SJSA1 (cell line): ENCODE measurements at regions not wholly inside any gene's neighbourhood (a gene's known extent, or its start where the extent isn't known, plus 50 kb on each side); places are given as distances from the start of the nearest gene placed in this dataset.

Experiments
- DNase-seq, 2 experiments: peaks; one replicate each; pipeline ENCODE4 v3.0.0-alpha.2; 2015 to 2020; ENCODE audit warnings: low spot score in 2 of 2, low read depth in 1 of 2
- H3K27ac ChIP-seq: fragments of 250-450 bp; sonication (Bioruptor Pico); 2 replicates; pipeline ENCODE4 v1.5.1; 2020; ENCODE audit warnings: mild to moderate bottlenecking, moderate library complexity
- H3K27me3 ChIP-seq: fragments of 250-450 bp; sonication (Bioruptor Pico); replicated peaks from 2 replicates; pipeline ENCODE4 v1.5.1; 2020; ENCODE audit warnings: mild to moderate bottlenecking, moderate library complexity
- H3K36me3 ChIP-seq: fragments of 250-450 bp; sonication (Bioruptor Pico); 2 replicates; pipeline ENCODE4 v1.5.1; 2020; ENCODE audit warnings: mild to moderate bottlenecking
- H3K4me1 ChIP-seq: fragments of 250-450 bp; sonication (Bioruptor Pico); replicated peaks from 2 replicates; pipeline ENCODE4 v1.6.1; 2021; ENCODE audit warnings: mild to moderate bottlenecking
- H3K4me3 ChIP-seq: fragments of 250-450 bp; sonication (Bioruptor Pico); 2 replicates; pipeline ENCODE4 v1.5.1; 2020; ENCODE audit warnings: mild to moderate bottlenecking
- H3K9me3 ChIP-seq: fragments of 250-450 bp; sonication (Bioruptor Pico); replicated peaks from 2 replicates; pipeline ENCODE4 v1.5.1; 2020; ENCODE audit warnings: mild to moderate bottlenecking

- Histone ChIP-seq H3K9me3 (no peaks in the 10 kb centered on the region), H3K4me3 (no peak overlapping the region), H3K27ac (no peak overlapping the region), H3K36me3 (no peaks in the 10 kb centered on the region), H3K27me3 (no peaks in the 10 kb centered on the region), H3K4me1 (no peaks in the 10 kb centered on the region; the same call in 1 of the 2 replicates)
- DNase-seq, result no peak
These were observed 602.6 kb downstream of the SNAPC1 start for GRCh38 chr14:62364800-62365280.

GRCh38 chr14:62369919-62370560 lies 607.8 kb downstream of the SNAPC1 start:
- no peaks in the 10 kb centered on the region for H3K36me3 ChIP-seq
- no peak overlapping the region for H3K27ac ChIP-seq
- no peaks in the 10 kb centered on the region; the same call in 1 of the 2 replicates for H3K4me1 ChIP-seq
- no peaks in the 10 kb centered on the region for H3K9me3 ChIP-seq
- no peaks in the 10 kb centered on the region for H3K27me3 ChIP-seq
- no peak overlapping the region for H3K4me3 ChIP-seq
- DNase-seq, result no peak

GRCh38 chr14:62373944-62374343 lies 611.7 kb downstream of the SNAPC1 start:
- Histone ChIP-seq H3K9me3 (no peaks in the 10 kb centered on the region), H3K27me3 (no peaks in the 10 kb centered on the region), H3K4me1 (no peaks in the 10 kb centered on the region), H3K4me3 (no peak overlapping the region), H3K36me3 (no peaks in the 10 kb centered on the region), H3K27ac (no peak overlapping the region)
- no peak for DNase-seq

- Histone ChIP-seq H3K4me1 (no peaks in the 10 kb centered on the region), H3K27ac (no peak overlapping the region), H3K27me3 (no peaks in the 10 kb centered on the region), H3K9me3 (no peaks in the 10 kb centered on the region), H3K4me3 (no peak overlapping the region), H3K36me3 (no peaks in the 10 kb centered on the region)
- no peak for DNase-seq
These were observed 615.8 kb downstream of the SNAPC1 start for GRCh38 chr14:62378057-62378456.

- Histone ChIP-seq H3K27me3 (no peaks in the 10 kb centered on the region), H3K4me3 (no peak overlapping the region), H3K4me1 (no peaks in the 10 kb centered on the region), H3K9me3 (no peaks in the 10 kb centered on the region), H3K36me3 (no peaks in the 10 kb centered on the region), H3K27ac (no peak overlapping the region)
- no peak for DNase-seq
These were observed 619.3 kb downstream of the SNAPC1 start for GRCh38 chr14:62381311-62382070.

GRCh38 chr14:62409169-62409568 lies 636.1 kb downstream of the KCNH5 start:
- no peaks in the 10 kb centered on the region for H3K36me3 ChIP-seq
- no peak overlapping the region; the same call in 1 of the 2 replicates for H3K27ac ChIP-seq
- no peaks in the 10 kb centered on the region for H3K9me3 ChIP-seq
- H3K27me3 ChIP-seq, result no peaks in the 10 kb centered on the region
- H3K4me3 ChIP-seq, result no peak overlapping the region
- no peak for DNase-seq
- peaks cover 7% of the 10 kb centered on the region; the same call in 1 of the 2 replicates for H3K4me1 ChIP-seq

GRCh38 chr14:62409626-62410300 lies 635.5 kb downstream of the KCNH5 start:
- H3K4me1 ChIP-seq, result peaks cover 7% of the 10 kb centered on the region; the same call in 1 of the 2 replicates
- H3K36me3 ChIP-seq, result no peaks in the 10 kb centered on the region
- no peak overlapping the region for H3K4me3 ChIP-seq
- H3K27ac ChIP-seq, result peak overlapping the region; percentile 52
- no peaks in the 10 kb centered on the region for H3K9me3 ChIP-seq
- H3K27me3 ChIP-seq, result no peaks in the 10 kb centered on the region
- peak in 1 of 2 experiments; percentile 34 for DNase-seq

- H3K9me3 ChIP-seq, result no peaks in the 10 kb centered on the region
- H3K4me1 ChIP-seq, result 0 out of 2 replicates have a peak, but pooled peaks cover 3% of the 10 kb centered on the region
- no peaks in the 10 kb centered on the region for H3K36me3 ChIP-seq
- no peaks in the 10 kb centered on the region for H3K27me3 ChIP-seq
- peak in 1 of 2 experiments; percentile 6 for DNase-seq
- H3K27ac ChIP-seq, result no peak overlapping the region
- H3K4me3 ChIP-seq, result no peak overlapping the region
These were observed 624.4 kb downstream of the KCNH5 start for GRCh38 chr14:62420847-62421246.

GRCh38 chr14:62428429-62429203 lies 616.6 kb downstream of the KCNH5 start:
- peak overlapping the region; percentile 93 for H3K27ac ChIP-seq
- H3K36me3 ChIP-seq, result no peaks in the 10 kb centered on the region
- no peaks in the 10 kb centered on the region for H3K27me3 ChIP-seq
- no peak overlapping the region for H3K4me3 ChIP-seq
- peaks cover 14% of the 10 kb centered on the region for H3K4me1 ChIP-seq
- peak in 1 of 2 experiments; percentile 78 for DNase-seq
- peaks cover 6% of the 10 kb centered on the region; the same call in 1 of the 2 replicates for H3K9me3 ChIP-seq

- DNase-seq, result no peak
- Histone ChIP-seq H3K9me3 (peaks cover 6% of the 10 kb centered on the region; the same call in 1 of the 2 replicates), H3K4me3 (no peak overlapping the region), H3K4me1 (peaks cover 14% of the 10 kb centered on the region), H3K27ac (peak overlapping the region; percentile 93), H3K36me3 (no peaks in the 10 kb centered on the region), H3K27me3 (no peaks in the 10 kb centered on the region)
These were observed 615.6 kb downstream of the KCNH5 start for GRCh38 chr14:62429683-62430082.

GRCh38 chr14:62431496-62431895 lies 613.8 kb downstream of the KCNH5 start:
- Histone ChIP-seq H3K4me3 (no peak overlapping the region), H3K9me3 (peaks cover 11% of the 10 kb centered on the region; the same call in 1 of the 2 replicates), H3K4me1 (peaks cover 14% of the 10 kb centered on the region), H3K27ac (no peak overlapping the region), H3K36me3 (no peaks in the 10 kb centered on the region), H3K27me3 (no peaks in the 10 kb centered on the region)
- no peak for DNase-seq

- no peaks in the 10 kb centered on the region for H3K27me3 ChIP-seq
- H3K4me1 ChIP-seq, result peaks cover 14% of the 10 kb centered on the region
- no peak overlapping the region for H3K27ac ChIP-seq
- H3K4me3 ChIP-seq, result no peak overlapping the region
- H3K36me3 ChIP-seq, result no peaks in the 10 kb centered on the region
- DNase-seq, result no peak
- H3K9me3 ChIP-seq, result peaks cover 12% of the 10 kb centered on the region; the same call in 1 of the 2 replicates
These were observed 612.3 kb downstream of the KCNH5 start for GRCh38 chr14:62432955-62433354.

GRCh38 chr14:62436261-62436660 lies 609.0 kb downstream of the KCNH5 start:
- Histone ChIP-seq H3K9me3 (peaks cover 12% of the 10 kb centered on the region), H3K27ac (no peak overlapping the region)
- no peak for DNase-seq

More at GRCh38 chr14:62436261-62436660, 609.0 kb downstream of the KCNH5 start:
- H3K4me3 ChIP-seq, result no peak overlapping the region
- no peaks in the 10 kb centered on the region for H3K27me3 ChIP-seq
- H3K4me1 ChIP-seq, result no peaks in the 10 kb centered on the region
- no peaks in the 10 kb centered on the region for H3K36me3 ChIP-seq
